Mammary epithelial cell (primary cell): ENCODE measurements at regions not wholly inside any gene's neighbourhood (a gene's known extent, or its start where the extent isn't known, plus 50 kb on each side); places are given as distances from the start of the nearest gene placed in this dataset.

Experiments
- EZH2 ChIP-seq: IDR thresholded peaks from 2 replicates; pipeline ENCODE4 v1.6.1; 2012; ENCODE audit warnings: low read length, inconsistent platforms, borderline replicate concordance
- TF ChIP-seq, protein P1 (sequence below), 2 donors: IDR thresholded peaks in 1 of 2; conservative IDR thresholded peaks in 1 of 2; 2 replicates each; pipeline ENCODE4 v1.5.1; 2011 to 2012; ENCODE audit warnings: inconsistent platforms in 2 of 2, low read length in 2 of 2, mild to moderate bottlenecking in 2 of 2, control low read depth in 1 of 2, low read depth in 1 of 2; ENCODE audit not compliant: insufficient read depth in 1 of 2; ENCODE audit errors: extremely low read depth in 1 of 2

- TF ChIP-seq, protein P1, sequence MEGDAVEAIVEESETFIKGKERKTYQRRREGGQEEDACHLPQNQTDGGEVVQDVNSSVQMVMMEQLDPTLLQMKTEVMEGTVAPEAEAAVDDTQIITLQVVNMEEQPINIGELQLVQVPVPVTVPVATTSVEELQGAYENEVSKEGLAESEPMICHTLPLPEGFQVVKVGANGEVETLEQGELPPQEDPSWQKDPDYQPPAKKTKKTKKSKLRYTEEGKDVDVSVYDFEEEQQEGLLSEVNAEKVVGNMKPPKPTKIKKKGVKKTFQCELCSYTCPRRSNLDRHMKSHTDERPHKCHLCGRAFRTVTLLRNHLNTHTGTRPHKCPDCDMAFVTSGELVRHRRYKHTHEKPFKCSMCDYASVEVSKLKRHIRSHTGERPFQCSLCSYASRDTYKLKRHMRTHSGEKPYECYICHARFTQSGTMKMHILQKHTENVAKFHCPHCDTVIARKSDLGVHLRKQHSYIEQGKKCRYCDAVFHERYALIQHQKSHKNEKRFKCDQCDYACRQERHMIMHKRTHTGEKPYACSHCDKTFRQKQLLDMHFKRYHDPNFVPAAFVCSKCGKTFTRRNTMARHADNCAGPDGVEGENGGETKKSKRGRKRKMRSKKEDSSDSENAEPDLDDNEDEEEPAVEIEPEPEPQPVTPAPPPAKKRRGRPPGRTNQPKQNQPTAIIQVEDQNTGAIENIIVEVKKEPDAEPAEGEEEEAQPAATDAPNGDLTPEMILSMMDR (conservative IDR thresholded peaks at IDR 0.05 in 1 of 2, IDR thresholded peaks at IDR 0.05 in 1 of 2; ENCODE audit: extremely low read depth in 1 of 2, insufficient read depth in 1 of 2, low read depth in 1 of 2, low read length in 2 of 2), result no peak
- no peak for TF ChIP-seq EZH2
Observed at GRCh38 chr2:16763493-16763899, 97.9 kb upstream of the CYRIA start.
